Activated naive CD8-positive, alpha-beta T cell treated with anti-CD3 and anti-CD28 coated beads, Interleukin-2, amount 50 U/mL, for 24 hours (primary cell): ENCODE measurements at regions not wholly inside any gene's neighbourhood (a gene's known extent, or its start where the extent isn't known, plus 50 kb on each side); places are given as distances from the start of the nearest gene placed in this dataset.
"Not testable (repeated sequence)": the region's sequence is repeated elsewhere in the genome, so short reads cannot be mapped to it uniquely, and the experiment has no call there.

Source experiments
- ATAC-seq: fragments of 150-1000 bp; cut with Tn5 transposase; one replicate; pipeline ENCODE4 v1.10.0; 2021
- DNase-seq: peaks from one replicate; pipeline ENCODE4 v3.0.0; 2021
- H3K27ac Mint-ChIP-seq: one replicate; pipeline ENCODE4 v1.8.0; 2021; ENCODE audit warnings: mild to moderate bottlenecking, mixed read lengths
- H3K27me3 Mint-ChIP-seq: one replicate; pipeline ENCODE4 v1.8.0; 2021; ENCODE audit warnings: mixed read lengths
- H3K36me3 Mint-ChIP-seq: one replicate; pipeline ENCODE4 v1.8.0; 2021; ENCODE audit warnings: low read depth, mixed read lengths
- H3K4me1 Mint-ChIP-seq: one replicate; pipeline ENCODE4 v1.8.0; 2021; ENCODE audit warnings: mixed read lengths
- H3K4me3 Mint-ChIP-seq: one replicate; pipeline ENCODE4 v1.8.0; 2021; ENCODE audit warnings: mild to moderate bottlenecking, moderate library complexity, mixed read lengths
- H3K9me3 Mint-ChIP-seq: one replicate; pipeline ENCODE4 v1.8.0; 2021; ENCODE audit warnings: mixed read lengths

DNA sequence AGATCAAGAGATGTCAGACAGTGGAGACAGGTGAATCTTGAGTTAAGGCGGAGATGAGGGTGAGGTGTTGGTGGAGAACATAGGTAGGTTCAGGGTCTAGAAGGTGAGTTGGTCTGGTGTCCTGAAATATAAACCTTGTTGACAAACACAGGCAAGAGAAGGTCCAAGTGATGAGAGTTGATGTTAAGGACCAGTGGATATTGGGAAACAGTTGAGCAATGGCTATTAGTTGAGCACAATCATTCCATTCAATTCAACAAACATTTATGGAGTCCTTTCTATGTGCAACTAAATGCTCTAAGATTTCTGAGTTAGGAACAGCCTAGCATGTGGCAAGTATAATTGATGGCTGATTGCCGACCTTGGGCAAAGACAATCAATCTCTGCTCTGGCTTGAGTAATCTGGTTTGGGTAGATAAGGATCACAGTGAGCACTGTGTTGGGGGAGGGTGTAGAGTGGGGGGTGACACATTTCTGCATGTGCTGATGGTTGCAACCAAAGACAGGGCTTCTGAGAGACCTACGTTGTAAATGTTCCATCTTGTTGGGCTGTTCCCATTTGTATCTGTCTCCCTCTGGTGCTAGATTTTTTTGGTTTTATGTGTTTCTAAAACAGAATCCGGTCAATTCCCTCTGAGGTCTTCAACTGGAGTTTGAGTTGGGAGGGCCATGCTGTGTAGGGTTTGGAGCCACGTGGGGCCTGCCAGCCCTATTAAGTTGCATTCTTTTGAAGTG, 201.1 kb downstream of the BAMBI start:
- Mint-ChIP-seq H3K27ac (no peak overlapping the region), H3K36me3 (no peaks in the 10 kb centered on the region), H3K9me3 (no peaks in the 10 kb centered on the region), H3K4me1 (no peaks in the 10 kb centered on the region), H3K27me3 (peaks cover 5% of the 10 kb centered on the region), H3K4me3 (no peak overlapping the region)
- ATAC-seq (no peak), DNase-seq (no peak)

DNA sequence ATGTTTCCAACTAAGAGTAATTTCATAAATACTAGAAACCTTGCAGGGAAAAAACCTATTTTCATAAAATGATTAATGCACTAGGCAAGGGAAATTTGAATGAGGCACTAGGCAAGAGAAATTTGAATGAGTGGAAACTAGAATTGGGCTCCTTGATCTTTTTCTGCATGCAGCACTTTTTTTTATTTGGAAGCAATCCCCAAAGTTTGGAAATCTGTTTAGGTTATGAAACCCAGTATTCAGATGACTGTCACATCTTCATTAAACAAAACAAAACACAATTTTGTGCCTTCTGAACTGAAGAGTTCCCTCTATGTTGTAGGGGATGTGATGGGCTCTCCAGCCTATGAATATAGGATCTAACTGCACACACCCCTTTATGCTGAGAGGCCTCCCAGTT, 201.9 kb downstream of the BAMBI start:
- DNase-seq (no peak), ATAC-seq (no peak)
- H3K4me1 Mint-ChIP-seq = no peaks in the 10 kb centered on the region
- no peaks in the 10 kb centered on the region for H3K9me3 Mint-ChIP-seq
- H3K27me3 Mint-ChIP-seq = peaks cover 7% of the 10 kb centered on the region
- no peak overlapping the region for H3K4me3 Mint-ChIP-seq
- H3K36me3 Mint-ChIP-seq = no peaks in the 10 kb centered on the region
- no peak overlapping the region for H3K27ac Mint-ChIP-seq

- ATAC-seq = no peak
- no peak overlapping the region for H3K27ac Mint-ChIP-seq
- no peak overlapping the region for H3K4me3 Mint-ChIP-seq
- no peaks in the 10 kb centered on the region for H3K4me1 Mint-ChIP-seq
- H3K9me3 Mint-ChIP-seq = no peaks in the 10 kb centered on the region
- DNase-seq = no peak
- no peaks in the 10 kb centered on the region for H3K36me3 Mint-ChIP-seq
- peaks cover 7% of the 10 kb centered on the region for H3K27me3 Mint-ChIP-seq
These were observed 202.8 kb downstream of the BAMBI start for GRCh38 chr10:28879875-28880682.

GRCh38 chr10:28880683-28880950, 203.3 kb downstream of the BAMBI start:
- no peak for DNase-seq
- peaks cover 7% of the 10 kb centered on the region for H3K27me3 Mint-ChIP-seq
- no peaks in the 10 kb centered on the region for H3K36me3 Mint-ChIP-seq
- no peak overlapping the region for H3K27ac Mint-ChIP-seq
- no peaks in the 10 kb centered on the region for H3K4me1 Mint-ChIP-seq
- ATAC-seq = no peak
- H3K4me3 Mint-ChIP-seq = no peak overlapping the region
- H3K9me3 Mint-ChIP-seq = no peaks in the 10 kb centered on the region

- Mint-ChIP-seq H3K4me1 (no peaks in the 10 kb centered on the region), H3K27ac (no peak overlapping the region), H3K4me3 (no peak overlapping the region), H3K27me3 (peaks cover 7% of the 10 kb centered on the region), H3K36me3 (no peaks in the 10 kb centered on the region), H3K9me3 (no peaks in the 10 kb centered on the region)
- ATAC-seq (no peak), DNase-seq (no peak)
These were observed 204.0 kb downstream of the BAMBI start for GRCh38 chr10:28881171-28881882.

DNA sequence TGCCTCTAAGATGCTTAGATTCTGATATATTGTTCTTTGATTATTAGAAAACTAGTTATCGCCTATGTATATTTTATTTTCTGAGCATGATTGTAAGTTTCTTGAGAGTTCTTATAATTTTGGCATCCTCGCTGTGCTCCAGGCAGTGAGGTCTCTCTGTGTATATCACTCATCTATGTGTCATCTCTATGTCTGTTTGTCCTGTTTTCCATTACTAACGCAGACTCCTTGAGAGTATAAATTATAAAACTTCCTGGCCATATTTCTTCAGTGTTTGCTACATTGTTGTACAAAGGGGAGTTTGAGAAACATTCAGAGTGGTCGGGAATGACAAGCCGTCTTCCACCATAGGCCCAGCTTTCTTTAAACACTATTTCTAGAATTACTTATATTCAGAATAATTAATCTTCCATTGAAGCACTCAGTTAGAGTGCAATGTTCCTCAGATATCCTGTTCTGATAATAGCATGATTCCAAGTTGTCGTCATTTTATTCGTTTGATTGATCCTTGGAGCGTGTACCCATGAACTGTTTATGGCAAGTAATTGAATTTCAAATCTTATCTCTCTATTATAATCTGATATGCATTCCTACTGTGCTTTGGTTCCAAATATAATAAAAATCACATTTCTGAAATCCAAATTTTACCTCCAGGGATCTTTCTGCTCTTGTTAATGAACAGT, 206.6 kb downstream of the BAMBI start:
- DNase-seq (no peak), ATAC-seq (no peak)
- H3K4me3 Mint-ChIP-seq = no peak overlapping the region
- H3K36me3 Mint-ChIP-seq = no peaks in the 10 kb centered on the region
- no peaks in the 10 kb centered on the region for H3K9me3 Mint-ChIP-seq
- H3K27me3 Mint-ChIP-seq = peaks cover 7% of the 10 kb centered on the region
- no peaks in the 10 kb centered on the region for H3K4me1 Mint-ChIP-seq
- no peak overlapping the region for H3K27ac Mint-ChIP-seq

GRCh38 chr10:28890121-28890950, 213.0 kb downstream of the BAMBI start:
- ATAC-seq (no peak), DNase-seq (no peak)
- Mint-ChIP-seq H3K27me3 (no peaks in the 10 kb centered on the region), H3K4me1 (no peaks in the 10 kb centered on the region), H3K36me3 (no peaks in the 10 kb centered on the region), H3K27ac (no peak overlapping the region), H3K9me3 (no peaks in the 10 kb centered on the region), H3K4me3 (no peak overlapping the region)

DNA sequence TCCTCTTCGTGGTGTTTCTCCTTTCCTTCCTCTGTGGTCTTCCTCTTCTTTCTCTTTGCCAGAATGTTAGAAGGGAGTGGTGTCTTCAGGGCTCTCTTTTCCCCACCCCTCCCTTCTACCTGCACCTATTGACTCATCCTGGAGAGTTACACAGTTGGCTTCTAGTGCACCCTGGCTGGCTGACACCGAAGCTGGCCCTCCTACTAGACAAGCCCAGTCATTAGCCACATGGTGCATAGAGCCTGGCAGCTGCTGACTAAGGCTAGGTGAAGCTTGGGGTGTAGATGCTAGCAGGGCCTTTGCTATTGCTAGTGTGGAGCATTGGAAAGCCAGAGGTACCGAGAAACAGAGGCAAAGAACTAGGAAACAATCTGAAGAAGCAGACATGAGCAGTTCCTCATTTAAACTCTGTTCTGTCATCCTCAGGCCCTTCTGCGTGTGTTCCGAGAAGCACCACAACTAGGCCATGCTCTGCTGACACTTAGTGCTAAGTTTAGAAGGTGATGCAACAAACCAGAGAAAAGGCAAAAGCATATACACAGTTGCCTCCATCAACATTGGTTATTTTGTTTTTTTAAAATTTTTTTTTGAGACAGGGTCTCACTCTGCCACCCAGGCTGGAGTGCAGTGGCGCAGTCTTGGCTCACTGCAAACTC, 213.9 kb downstream of the BAMBI start:
- no peaks in the 10 kb centered on the region for H3K36me3 Mint-ChIP-seq
- DNase-seq = no peak
- no peak overlapping the region for H3K4me3 Mint-ChIP-seq
- no peaks in the 10 kb centered on the region for H3K9me3 Mint-ChIP-seq
- H3K4me1 Mint-ChIP-seq = no peaks in the 10 kb centered on the region
- H3K27ac Mint-ChIP-seq = no peak overlapping the region
- H3K27me3 Mint-ChIP-seq = no peaks in the 10 kb centered on the region
- no peak for ATAC-seq

GRCh38 chr10:28892818-28893547, 215.7 kb downstream of the BAMBI start:
- ATAC-seq = no peak
- no peak overlapping the region for H3K4me3 Mint-ChIP-seq
- no peak for DNase-seq
- H3K4me1 Mint-ChIP-seq = no peaks in the 10 kb centered on the region
- H3K36me3 Mint-ChIP-seq = no peaks in the 10 kb centered on the region
- no peak overlapping the region for H3K27ac Mint-ChIP-seq
- no peaks in the 10 kb centered on the region for H3K9me3 Mint-ChIP-seq
- no peaks in the 10 kb centered on the region for H3K27me3 Mint-ChIP-seq

DNA sequence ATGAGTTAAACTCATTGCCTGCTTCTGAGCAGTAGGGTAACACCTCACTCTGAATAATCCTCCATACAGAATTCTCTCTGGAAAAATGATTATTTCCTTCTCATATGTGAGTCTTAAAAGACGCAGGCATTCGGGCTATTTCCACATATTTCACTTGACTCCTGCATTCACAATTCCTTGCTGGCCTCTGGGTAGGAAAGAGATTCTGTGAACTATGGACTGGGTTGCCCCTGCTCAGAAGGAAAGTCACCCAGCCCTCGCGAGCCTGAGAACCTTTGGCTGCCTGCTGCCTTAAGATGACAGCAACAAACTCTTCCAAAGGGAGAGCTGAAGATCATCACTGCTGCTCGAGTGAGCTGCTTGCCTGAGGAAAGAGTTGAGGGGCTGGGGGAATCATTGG, 216.8 kb downstream of the BAMBI start:
- no peak for DNase-seq
- no peak for ATAC-seq
- H3K27ac Mint-ChIP-seq = no peak overlapping the region
- no peaks in the 10 kb centered on the region for H3K36me3 Mint-ChIP-seq
- H3K27me3 Mint-ChIP-seq = no peaks in the 10 kb centered on the region
- no peaks in the 10 kb centered on the region for H3K4me1 Mint-ChIP-seq
- H3K9me3 Mint-ChIP-seq = no peaks in the 10 kb centered on the region
- H3K4me3 Mint-ChIP-seq = no peak overlapping the region

DNA sequence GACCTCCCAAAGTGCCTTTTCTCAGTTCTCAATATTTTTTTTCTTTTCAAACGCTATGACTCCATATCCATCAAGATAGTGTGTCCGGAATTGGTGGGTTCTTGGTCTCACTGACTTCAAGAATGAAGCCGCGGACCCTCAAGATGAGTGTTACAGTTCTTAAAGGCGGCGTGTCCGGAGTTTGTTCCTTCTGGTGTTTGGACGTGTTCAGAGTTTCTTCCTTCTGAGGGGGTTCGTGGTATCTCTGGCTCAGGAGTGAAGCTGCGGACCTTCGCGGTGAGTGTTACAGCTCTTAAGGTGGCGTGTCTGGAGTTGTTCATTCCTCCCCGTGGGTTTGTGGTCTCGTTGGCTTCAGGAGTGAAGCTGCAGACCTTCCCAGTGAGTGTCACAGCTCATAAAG, 218.3 kb downstream of the BAMBI start:
- not testable (repeated sequence) for H3K36me3 Mint-ChIP-seq, H3K4me3 Mint-ChIP-seq, DNase-seq, H3K27ac Mint-ChIP-seq, H3K9me3 Mint-ChIP-seq, H3K4me1 Mint-ChIP-seq, ATAC-seq, H3K27me3 Mint-ChIP-seq

GRCh38 chr10:28896791-28897409, 219.6 kb downstream of the BAMBI start:
- not testable (repeated sequence) for DNase-seq, H3K4me3 Mint-ChIP-seq, H3K9me3 Mint-ChIP-seq, H3K27me3 Mint-ChIP-seq, H3K36me3 Mint-ChIP-seq, ATAC-seq, H3K4me1 Mint-ChIP-seq, H3K27ac Mint-ChIP-seq
